ENCODE measurements at regions not wholly inside any gene's neighbourhood (a gene's known extent, or its start where the extent isn't known, plus 50 kb on each side); places are given as distances from the start of the nearest gene placed in this dataset.
"Not testable (repeated sequence)": the region's sequence is repeated elsewhere in the genome, so short reads cannot be mapped to it uniquely, and the experiment has no call there.

DNA sequence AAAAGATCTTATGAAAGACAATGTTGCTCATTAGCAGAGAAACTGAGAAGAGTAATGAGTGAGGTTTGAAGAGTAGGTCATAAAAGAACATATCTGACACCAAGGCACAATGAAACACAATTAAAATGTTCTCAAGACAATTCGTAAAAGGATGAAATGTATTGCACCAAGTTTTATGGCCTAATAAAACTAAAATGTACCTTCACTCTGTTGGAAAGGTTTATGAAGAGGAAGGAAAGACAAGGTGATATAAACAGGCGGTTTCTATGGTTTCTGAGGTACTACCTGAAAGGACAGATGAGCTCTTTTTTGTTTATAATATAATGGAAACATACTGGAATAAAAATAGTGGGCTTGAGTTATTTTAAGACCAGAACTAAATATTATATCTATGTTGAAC lies 821.3 kb downstream of the TAF11L14 start:
- WGBS (ENCODE audit: insufficient coverage, low lambda C conversion rate), result 17% methylated on average over 1 of the region's 2 CpGs
- Histone ChIP-seq H3K27ac (ENCODE audit: low read length) (no peak overlapping the region), H3K9me3 (ENCODE audit: control insufficient read depth, low read depth, low read length) (no peaks in the 10 kb centered on the region), H3K27me3 (ENCODE audit: control insufficient read depth, insufficient read depth, low read length) (no peaks in the 10 kb centered on the region), H3K36me3 (ENCODE audit: control insufficient read depth, insufficient read depth, low read length) (no peaks in the 10 kb centered on the region), H3K4me1 (ENCODE audit: control insufficient read depth, insufficient read depth, low read length) (no peaks in the 10 kb centered on the region), H3K4me3 (ENCODE audit: low read length) (no peak overlapping the region)
- no peak for DNase-seq

DNA sequence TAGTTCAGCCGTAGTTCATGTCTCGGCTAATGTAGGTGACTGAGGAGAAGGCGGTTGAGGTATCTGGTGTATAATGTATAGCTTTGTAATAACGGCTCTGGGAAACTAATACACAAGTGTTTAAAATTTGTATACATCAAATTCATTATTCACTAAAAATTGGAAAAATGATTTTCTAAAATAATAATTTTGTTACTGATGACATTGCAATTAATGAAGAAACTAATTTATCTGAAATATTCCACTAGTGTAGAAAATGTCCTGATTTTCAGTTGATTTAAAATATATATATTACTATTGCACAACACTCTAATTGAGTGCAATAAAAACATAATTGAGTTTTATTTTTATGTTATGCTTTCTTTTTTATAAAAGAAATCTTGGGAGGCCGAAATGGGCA lies 823.0 kb downstream of the TAF11L14 start:
- Histone ChIP-seq H3K4me3 (ENCODE audit: low read length) (no peak overlapping the region), H3K36me3 (ENCODE audit: control insufficient read depth, insufficient read depth, low read length) (no peaks in the 10 kb centered on the region), H3K27ac (ENCODE audit: low read length) (no peak overlapping the region), H3K9me3 (ENCODE audit: control insufficient read depth, low read depth, low read length) (no peaks in the 10 kb centered on the region), H3K4me1 (ENCODE audit: control insufficient read depth, insufficient read depth, low read length) (no peaks in the 10 kb centered on the region), H3K27me3 (ENCODE audit: control insufficient read depth, insufficient read depth, low read length) (no peaks in the 10 kb centered on the region)
- WGBS (ENCODE audit: insufficient coverage, low lambda C conversion rate), result 83% methylated on average over 1 of the region's 5 CpGs
- no peak for DNase-seq

DNA sequence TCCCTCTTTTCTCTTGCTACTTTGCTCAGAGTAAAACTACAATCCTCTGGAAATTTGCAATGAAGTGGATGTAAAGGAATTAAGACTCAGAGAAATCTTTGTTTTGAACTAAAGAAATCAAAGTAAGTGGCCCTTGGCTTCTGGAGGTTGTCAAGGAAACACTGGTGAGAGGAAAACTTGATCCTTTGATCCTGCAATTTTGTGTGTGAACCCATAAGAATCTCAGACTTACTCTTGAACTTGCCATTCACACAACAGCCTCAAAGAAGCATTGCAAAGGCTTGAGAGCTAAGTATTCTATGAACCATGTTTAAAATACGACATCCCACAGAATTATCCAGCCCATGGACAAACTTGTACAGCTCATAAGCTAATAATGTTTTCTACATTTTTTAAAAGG lies 827.5 kb downstream of the TAF11L14 start:
- DNase-seq, result no peak
- H3K4me3 ChIP-seq (ENCODE audit: low read length), result no peak overlapping the region
- H3K27ac ChIP-seq (ENCODE audit: low read length), result no peak overlapping the region
- no peaks in the 10 kb centered on the region for H3K27me3 ChIP-seq (ENCODE audit: control insufficient read depth, insufficient read depth, low read length)
- H3K4me1 ChIP-seq (ENCODE audit: control insufficient read depth, insufficient read depth, low read length), result no peaks in the 10 kb centered on the region
- H3K9me3 ChIP-seq (ENCODE audit: control insufficient read depth, low read depth, low read length), result no peaks in the 10 kb centered on the region
- WGBS (ENCODE audit: insufficient coverage, low lambda C conversion rate), result no CpG with 5 or more reads among the region's 1 CpG
- H3K36me3 ChIP-seq (ENCODE audit: control insufficient read depth, insufficient read depth, low read length), result no peaks in the 10 kb centered on the region

DNA sequence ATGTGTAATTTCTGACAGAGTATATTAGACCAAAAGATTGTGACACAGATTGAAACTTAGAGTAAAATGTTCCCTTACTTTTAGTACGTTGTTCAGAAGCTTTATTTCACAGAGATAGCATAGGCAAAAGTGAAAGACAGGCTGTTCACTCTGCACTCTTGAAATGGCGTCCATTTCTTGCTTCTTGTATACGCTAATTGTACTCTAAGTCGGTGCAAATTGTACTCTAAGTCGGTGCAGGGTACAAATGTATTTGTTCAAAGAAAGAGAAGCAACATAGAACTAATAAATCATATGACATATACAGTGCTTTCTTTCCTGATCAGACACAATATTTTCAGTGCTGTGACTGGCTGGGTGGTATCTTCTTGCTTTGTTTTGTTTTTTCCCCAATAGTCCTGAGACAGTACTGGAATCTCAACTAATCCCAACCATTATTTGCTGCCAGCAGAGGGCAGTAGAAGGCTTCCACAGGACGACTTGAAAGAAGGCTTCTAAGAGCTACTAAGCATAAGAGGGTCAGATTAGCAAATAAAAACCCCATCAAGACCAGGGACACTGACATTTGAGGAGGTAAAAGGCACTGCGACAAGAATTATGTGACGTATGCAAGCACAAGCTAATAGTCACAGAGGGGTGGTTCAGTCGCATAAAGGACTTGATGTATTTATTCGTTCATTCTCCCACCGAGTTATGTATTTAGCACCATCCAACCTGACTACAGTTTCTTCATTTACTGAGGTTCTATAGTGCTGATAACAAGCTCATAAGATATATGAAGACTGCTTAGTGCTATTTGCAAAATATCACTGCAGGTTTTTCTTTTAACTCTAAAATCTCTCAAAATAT lies 831.8 kb downstream of the TAF11L14 start:
- H3K27me3 ChIP-seq (ENCODE audit: control insufficient read depth, insufficient read depth, low read length), result no peaks in the 10 kb centered on the region
- 83% methylated on average over 5 of the region's 11 CpGs for WGBS (ENCODE audit: insufficient coverage, low lambda C conversion rate)
- no peaks in the 10 kb centered on the region for H3K4me1 ChIP-seq (ENCODE audit: control insufficient read depth, insufficient read depth, low read length)
- no peak overlapping the region for H3K27ac ChIP-seq (ENCODE audit: low read length)
- no peak overlapping the region for H3K4me3 ChIP-seq (ENCODE audit: low read length)
- no peaks in the 10 kb centered on the region for H3K9me3 ChIP-seq (ENCODE audit: control insufficient read depth, low read depth, low read length)
- no peaks in the 10 kb centered on the region for H3K36me3 ChIP-seq (ENCODE audit: control insufficient read depth, insufficient read depth, low read length)
- peak in 1 of 2 donors; percentile 3 for DNase-seq

- Histone ChIP-seq H3K27me3 (ENCODE audit: control insufficient read depth, insufficient read depth, low read length) (no peaks in the 10 kb centered on the region), H3K4me1 (ENCODE audit: control insufficient read depth, insufficient read depth, low read length) (no peaks in the 10 kb centered on the region), H3K36me3 (ENCODE audit: control insufficient read depth, insufficient read depth, low read length) (no peaks in the 10 kb centered on the region), H3K9me3 (ENCODE audit: control insufficient read depth, low read depth, low read length) (no peaks in the 10 kb centered on the region), H3K27ac (ENCODE audit: low read length) (no peak overlapping the region), H3K4me3 (ENCODE audit: low read length) (no peak overlapping the region)
- no peak for DNase-seq
- WGBS (ENCODE audit: insufficient coverage, low lambda C conversion rate), result 80% methylated on average over 1 of the region's 1 CpG
These were observed 832.5 kb downstream of the TAF11L14 start for GRCh38 chr5:18466731-18467130.

DNA sequence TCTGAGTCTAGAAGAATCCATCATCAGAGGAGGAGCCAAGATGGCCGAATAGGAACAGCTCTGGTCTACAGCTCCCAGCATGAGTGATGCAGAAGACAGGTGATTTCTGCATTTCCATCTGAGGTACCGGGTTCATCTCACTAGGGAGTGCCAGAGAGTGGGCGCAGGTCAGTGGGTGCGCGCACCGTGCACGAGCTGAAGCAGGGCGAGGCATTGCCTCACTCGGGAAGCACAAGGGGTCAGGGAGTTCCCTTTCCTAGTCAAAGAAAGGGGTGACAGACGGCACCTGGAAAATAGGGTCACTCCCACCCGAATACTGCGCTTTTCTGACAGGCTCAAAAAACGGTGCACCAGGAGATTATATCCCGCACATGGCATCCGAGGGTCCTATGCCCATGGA lies 837.5 kb downstream of the TAF11L14 start:
- not testable (repeated sequence) for H3K9me3 ChIP-seq (ENCODE audit: control insufficient read depth, low read depth, low read length); H3K4me1 ChIP-seq (ENCODE audit: control insufficient read depth, insufficient read depth, low read length); H3K36me3 ChIP-seq (ENCODE audit: control insufficient read depth, insufficient read depth, low read length); H3K4me3 ChIP-seq (ENCODE audit: low read length); DNase-seq; H3K27ac ChIP-seq (ENCODE audit: low read length); H3K27me3 ChIP-seq (ENCODE audit: control insufficient read depth, insufficient read depth, low read length)
- WGBS (ENCODE audit: insufficient coverage, low lambda C conversion rate), result no CpG with 5 or more reads among the region's 15 CpGs

GRCh38 chr5:18483451-18483850 lies 849.2 kb downstream of the TAF11L14 start:
- H3K36me3 ChIP-seq (ENCODE audit: control insufficient read depth, insufficient read depth, low read length), result no peaks in the 10 kb centered on the region
- no peaks in the 10 kb centered on the region for H3K27me3 ChIP-seq (ENCODE audit: control insufficient read depth, insufficient read depth, low read length)
- 60% methylated on average over 1 of the region's 3 CpGs for WGBS (ENCODE audit: insufficient coverage, low lambda C conversion rate)
- H3K9me3 ChIP-seq (ENCODE audit: control insufficient read depth, low read depth, low read length), result no peaks in the 10 kb centered on the region
- H3K4me1 ChIP-seq (ENCODE audit: control insufficient read depth, insufficient read depth, low read length), result no peaks in the 10 kb centered on the region
- no peak overlapping the region for H3K4me3 ChIP-seq (ENCODE audit: low read length)
- DNase-seq, result no peak
- no peak overlapping the region for H3K27ac ChIP-seq (ENCODE audit: low read length)

DNA sequence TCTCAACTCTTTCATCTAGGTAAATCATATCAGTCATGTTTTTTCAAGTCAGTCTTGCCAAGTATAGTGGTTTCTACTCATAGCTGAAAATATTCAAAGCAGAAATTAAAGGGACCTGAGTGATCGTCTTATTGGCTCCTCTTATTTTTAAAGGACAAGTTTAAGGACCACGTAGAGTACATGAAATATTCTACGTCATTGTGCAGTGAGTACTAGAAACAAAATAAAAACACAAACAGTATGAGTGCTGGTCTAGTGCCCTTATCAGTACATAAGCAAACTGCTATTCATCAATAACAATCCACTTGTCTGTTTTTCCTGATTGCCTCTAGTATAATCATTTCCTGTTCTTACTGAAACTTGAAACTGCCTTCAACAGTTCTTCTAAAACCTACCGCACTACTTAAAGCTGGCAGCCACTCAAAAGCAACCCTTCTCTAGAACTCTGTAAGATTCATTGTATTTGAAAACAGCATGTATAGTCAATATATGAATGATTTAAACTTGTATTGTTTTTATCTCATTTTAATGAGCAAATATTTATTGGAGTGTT lies 853.7 kb downstream of the TAF11L14 start:
- 37% methylated on average over 2 of the region's 4 CpGs for WGBS (ENCODE audit: insufficient coverage, low lambda C conversion rate)
- Histone ChIP-seq H3K4me3 (ENCODE audit: low read length) (no peak overlapping the region), H3K36me3 (ENCODE audit: control insufficient read depth, insufficient read depth, low read length) (no peaks in the 10 kb centered on the region), H3K9me3 (ENCODE audit: control insufficient read depth, low read depth, low read length) (no peaks in the 10 kb centered on the region), H3K4me1 (ENCODE audit: control insufficient read depth, insufficient read depth, low read length) (no peaks in the 10 kb centered on the region), H3K27me3 (ENCODE audit: control insufficient read depth, insufficient read depth, low read length) (no peaks in the 10 kb centered on the region), H3K27ac (ENCODE audit: low read length) (no peak overlapping the region)
- no peak for DNase-seq

DNA sequence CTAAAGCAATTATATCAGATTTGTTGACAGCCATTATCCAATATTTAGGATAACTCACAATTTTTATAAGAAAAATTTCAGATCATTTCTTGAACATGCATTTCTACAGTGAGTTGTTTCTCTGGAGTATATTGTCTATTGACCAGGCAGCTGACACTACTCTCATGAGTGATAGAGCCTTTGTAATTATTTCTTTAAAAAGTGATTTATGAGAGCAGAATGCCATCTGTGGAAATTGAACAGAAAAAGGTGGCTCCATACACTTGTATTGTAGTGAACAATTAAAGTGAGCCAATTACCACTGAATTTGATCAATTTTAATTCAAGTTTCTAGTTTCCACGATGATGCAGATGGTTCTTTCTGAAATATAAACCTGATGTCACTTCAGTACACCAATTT lies 855.4 kb downstream of the TAF11L14 start:
- Histone ChIP-seq H3K4me3 (ENCODE audit: low read length) (no peak overlapping the region), H3K36me3 (ENCODE audit: control insufficient read depth, insufficient read depth, low read length) (no peaks in the 10 kb centered on the region), H3K9me3 (ENCODE audit: control insufficient read depth, low read depth, low read length) (no peaks in the 10 kb centered on the region), H3K4me1 (ENCODE audit: control insufficient read depth, insufficient read depth, low read length) (no peaks in the 10 kb centered on the region), H3K27ac (ENCODE audit: low read length) (no peak overlapping the region), H3K27me3 (ENCODE audit: control insufficient read depth, insufficient read depth, low read length) (no peaks in the 10 kb centered on the region)
- 71% methylated on average over 1 of the region's 1 CpG for WGBS (ENCODE audit: insufficient coverage, low lambda C conversion rate)
- DNase-seq, result no peak

GRCh38 chr5:18491349-18491748 lies 857.1 kb downstream of the TAF11L14 start:
- Histone ChIP-seq H3K9me3 (ENCODE audit: control insufficient read depth, low read depth, low read length) (no peaks in the 10 kb centered on the region), H3K27me3 (ENCODE audit: control insufficient read depth, insufficient read depth, low read length) (no peaks in the 10 kb centered on the region), H3K4me3 (ENCODE audit: low read length) (no peak overlapping the region), H3K4me1 (ENCODE audit: control insufficient read depth, insufficient read depth, low read length) (no peaks in the 10 kb centered on the region), H3K36me3 (ENCODE audit: control insufficient read depth, insufficient read depth, low read length) (no peaks in the 10 kb centered on the region), H3K27ac (ENCODE audit: low read length) (no peak overlapping the region)
- WGBS (ENCODE audit: insufficient coverage, low lambda C conversion rate), result 83% methylated on average over 1 of the region's 1 CpG
- DNase-seq, result no peak

- no peaks in the 10 kb centered on the region for H3K27me3 ChIP-seq (ENCODE audit: control insufficient read depth, insufficient read depth, low read length)
- H3K36me3 ChIP-seq (ENCODE audit: control insufficient read depth, insufficient read depth, low read length), result no peaks in the 10 kb centered on the region
- H3K27ac ChIP-seq (ENCODE audit: low read length), result no peak overlapping the region
- DNase-seq, result no peak
- H3K4me1 ChIP-seq (ENCODE audit: control insufficient read depth, insufficient read depth, low read length), result no peaks in the 10 kb centered on the region
- no peak overlapping the region for H3K4me3 ChIP-seq (ENCODE audit: low read length)
- H3K9me3 ChIP-seq (ENCODE audit: control insufficient read depth, low read depth, low read length), result no peaks in the 10 kb centered on the region
- 100% methylated on average over 1 of the region's 1 CpG for WGBS (ENCODE audit: insufficient coverage, low lambda C conversion rate)
These were observed 860.9 kb downstream of the TAF11L14 start for GRCh38 chr5:18495157-18495556.
